ENCODE measurements at regions not wholly inside any gene's neighbourhood (a gene's known extent, or its start where the extent isn't known, plus 50 kb on each side); places are given as distances from the start of the nearest gene placed in this dataset.

DNA sequence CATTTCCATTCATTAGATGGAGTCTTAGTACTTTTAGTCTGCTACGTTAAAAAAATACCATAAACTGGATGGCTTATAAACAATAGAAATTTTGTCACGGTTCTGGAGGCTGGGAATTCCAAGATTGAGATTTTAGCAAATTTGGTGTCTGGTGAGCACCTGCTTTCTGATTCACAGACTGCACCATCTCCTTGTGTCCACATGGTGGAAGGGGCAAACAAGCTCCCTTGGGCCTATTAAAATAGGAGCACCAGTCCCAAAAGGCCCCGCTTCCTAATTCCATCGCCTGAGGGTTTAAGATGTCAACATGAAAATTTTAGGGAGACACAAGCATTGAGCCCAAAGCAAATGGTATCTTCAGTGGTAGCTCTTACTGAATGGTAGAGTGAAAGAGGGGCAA lies 120.5 kb upstream of the MAP9 start:
- no peak for DNase-seq (ENCODE audit: low spot score in 2 of 2)
- H3K4me1 ChIP-seq = no peaks in the 10 kb centered on the region
- no peaks in the 10 kb centered on the region for H3K9me3 ChIP-seq
- 91 to 94% methylated on average over 4 of the region's 4 CpGs for WGBS, 2 donors
- no peak for TF ChIP-seq POLR2A (IDR thresholded peaks at IDR 0.05)
- TF ChIP-seq EP300 (IDR thresholded peaks at IDR 0.05) = no peak
- TF ChIP-seq, protein P1, sequence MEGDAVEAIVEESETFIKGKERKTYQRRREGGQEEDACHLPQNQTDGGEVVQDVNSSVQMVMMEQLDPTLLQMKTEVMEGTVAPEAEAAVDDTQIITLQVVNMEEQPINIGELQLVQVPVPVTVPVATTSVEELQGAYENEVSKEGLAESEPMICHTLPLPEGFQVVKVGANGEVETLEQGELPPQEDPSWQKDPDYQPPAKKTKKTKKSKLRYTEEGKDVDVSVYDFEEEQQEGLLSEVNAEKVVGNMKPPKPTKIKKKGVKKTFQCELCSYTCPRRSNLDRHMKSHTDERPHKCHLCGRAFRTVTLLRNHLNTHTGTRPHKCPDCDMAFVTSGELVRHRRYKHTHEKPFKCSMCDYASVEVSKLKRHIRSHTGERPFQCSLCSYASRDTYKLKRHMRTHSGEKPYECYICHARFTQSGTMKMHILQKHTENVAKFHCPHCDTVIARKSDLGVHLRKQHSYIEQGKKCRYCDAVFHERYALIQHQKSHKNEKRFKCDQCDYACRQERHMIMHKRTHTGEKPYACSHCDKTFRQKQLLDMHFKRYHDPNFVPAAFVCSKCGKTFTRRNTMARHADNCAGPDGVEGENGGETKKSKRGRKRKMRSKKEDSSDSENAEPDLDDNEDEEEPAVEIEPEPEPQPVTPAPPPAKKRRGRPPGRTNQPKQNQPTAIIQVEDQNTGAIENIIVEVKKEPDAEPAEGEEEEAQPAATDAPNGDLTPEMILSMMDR (IDR thresholded peaks at IDR 0.05) = no peak
- H3K4me3 ChIP-seq = no peak overlapping the region
- no peak overlapping the region for H3K27ac ChIP-seq
- H3K36me3 ChIP-seq = no peaks in the 10 kb centered on the region
- no peaks in the 10 kb centered on the region for H3K27me3 ChIP-seq

DNA sequence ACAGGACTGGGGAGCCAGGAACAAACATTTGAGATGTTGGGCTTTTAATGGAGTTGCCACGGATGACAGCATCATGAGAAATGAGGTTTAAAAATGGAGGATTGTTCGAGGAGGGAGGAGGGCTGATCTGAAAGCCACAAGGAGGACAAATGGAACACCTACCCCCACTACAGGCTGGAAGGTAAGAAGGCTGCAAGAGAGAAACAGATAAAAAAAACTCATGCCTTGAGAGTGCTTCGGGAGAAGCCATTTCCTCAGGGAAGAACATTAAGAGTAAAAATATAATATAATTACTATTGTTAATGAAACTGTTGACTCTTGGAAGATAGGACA lies 119.5 kb upstream of the MAP9 start:
- no peaks in the 10 kb centered on the region for H3K27me3 ChIP-seq
- H3K4me3 ChIP-seq = no peak overlapping the region
- WGBS, 2 donors = 78 to 83% methylated on average over 3 of the region's 3 CpGs
- no peak for DNase-seq (ENCODE audit: low spot score in 2 of 2)
- H3K36me3 ChIP-seq = no peaks in the 10 kb centered on the region
- TF ChIP-seq, protein P1 (IDR thresholded peaks at IDR 0.05) = no peak
- TF ChIP-seq POLR2A (IDR thresholded peaks at IDR 0.05) (no peak), EP300 (IDR thresholded peaks at IDR 0.05) (no peak)
- H3K9me3 ChIP-seq = no peaks in the 10 kb centered on the region
- no peaks in the 10 kb centered on the region for H3K4me1 ChIP-seq
- no peak overlapping the region for H3K27ac ChIP-seq

DNA sequence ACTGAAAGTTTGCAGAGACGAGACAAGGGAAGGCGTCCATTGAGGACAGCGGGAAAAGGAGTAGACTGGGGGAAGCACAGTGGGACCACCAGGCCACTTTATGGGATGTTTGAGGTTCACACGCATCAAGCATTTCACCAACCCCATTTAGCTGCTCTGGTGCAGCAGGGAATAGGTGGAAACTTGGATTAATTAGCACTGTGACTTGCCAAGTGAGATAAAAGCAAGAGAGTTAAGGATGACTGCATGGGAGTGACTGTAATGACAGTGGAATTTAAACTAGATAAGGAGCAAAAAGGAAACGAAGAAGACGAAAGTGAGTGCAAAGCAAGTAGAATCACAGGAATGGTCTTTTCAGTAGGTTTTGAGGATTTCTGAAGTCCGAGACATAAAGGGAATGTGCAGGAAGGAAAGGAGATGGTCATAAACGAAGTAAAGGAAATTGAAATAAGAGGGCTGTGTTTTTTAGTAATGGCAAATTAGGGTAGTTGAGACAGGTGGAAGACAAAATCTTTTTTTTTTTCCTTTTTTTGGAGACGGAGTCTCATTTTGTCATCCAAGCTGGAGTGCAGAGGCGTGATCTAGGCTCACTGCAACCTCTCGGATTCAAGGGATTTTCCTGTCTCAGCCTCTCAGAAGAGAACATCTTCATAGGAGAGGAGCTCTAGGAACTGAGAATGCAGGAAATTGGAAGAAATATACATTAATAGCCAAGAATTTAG lies 119.0 kb upstream of the MAP9 start:
- no peaks in the 10 kb centered on the region for H3K4me1 ChIP-seq
- no peak overlapping the region for H3K4me3 ChIP-seq
- DNase-seq (ENCODE audit: low spot score in 2 of 2) = no peak
- 88 to 89% methylated on average over 11 of the region's 11 CpGs for WGBS, 2 donors
- no peaks in the 10 kb centered on the region for H3K36me3 ChIP-seq
- no peak overlapping the region for H3K27ac ChIP-seq
- H3K27me3 ChIP-seq = no peaks in the 10 kb centered on the region
- TF ChIP-seq EP300 (IDR thresholded peaks at IDR 0.05) = no peak
- no peak for TF ChIP-seq POLR2A (IDR thresholded peaks at IDR 0.05)
- TF ChIP-seq, protein P1 (IDR thresholded peaks at IDR 0.05) = no peak
- no peaks in the 10 kb centered on the region for H3K9me3 ChIP-seq

DNA sequence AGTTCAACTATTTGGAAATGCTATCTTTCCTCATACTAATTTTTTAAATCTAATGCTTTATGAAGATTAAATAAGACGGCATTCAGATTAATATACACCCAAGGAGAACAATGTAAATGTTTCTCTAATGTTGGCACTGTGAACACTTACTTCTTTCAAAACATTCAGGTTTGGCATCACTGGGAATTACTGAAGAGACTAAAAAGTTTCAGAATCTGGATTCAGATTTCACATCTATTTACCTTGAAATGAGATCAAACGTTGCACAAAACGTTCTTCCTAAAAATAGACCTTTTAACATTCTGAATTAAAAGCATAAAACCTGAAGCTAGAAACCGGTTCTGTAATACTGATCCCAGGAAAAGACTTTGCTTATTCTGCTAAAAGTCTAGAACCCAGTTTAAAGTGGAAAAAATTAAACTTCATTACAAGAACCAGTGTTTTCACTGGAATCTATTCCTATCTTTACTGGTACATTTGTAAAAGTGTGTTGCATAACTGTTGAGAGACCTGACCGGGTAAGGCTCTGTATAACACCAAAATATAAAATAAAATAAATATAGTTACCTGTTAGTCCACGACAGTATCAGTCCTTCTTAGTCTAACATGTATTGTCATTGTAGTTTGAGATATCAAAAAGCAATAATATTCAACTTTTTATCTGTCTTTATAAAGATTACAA lies 117.4 kb upstream of the MAP9 start:
- TF ChIP-seq, protein P1 (IDR thresholded peaks at IDR 0.05) = no peak
- TF ChIP-seq EP300 (IDR thresholded peaks at IDR 0.05) (no peak), POLR2A (IDR thresholded peaks at IDR 0.05) (no peak)
- Histone ChIP-seq H3K4me1 (no peaks in the 10 kb centered on the region), H3K27me3 (no peaks in the 10 kb centered on the region), H3K36me3 (no peaks in the 10 kb centered on the region), H3K27ac (no peak overlapping the region), H3K4me3 (no peak overlapping the region), H3K9me3 (no peaks in the 10 kb centered on the region)
- 77 to 80% methylated on average over 6 of the region's 6 CpGs for WGBS, 2 donors
- DNase-seq (ENCODE audit: low spot score in 2 of 2) = no peak

DNA sequence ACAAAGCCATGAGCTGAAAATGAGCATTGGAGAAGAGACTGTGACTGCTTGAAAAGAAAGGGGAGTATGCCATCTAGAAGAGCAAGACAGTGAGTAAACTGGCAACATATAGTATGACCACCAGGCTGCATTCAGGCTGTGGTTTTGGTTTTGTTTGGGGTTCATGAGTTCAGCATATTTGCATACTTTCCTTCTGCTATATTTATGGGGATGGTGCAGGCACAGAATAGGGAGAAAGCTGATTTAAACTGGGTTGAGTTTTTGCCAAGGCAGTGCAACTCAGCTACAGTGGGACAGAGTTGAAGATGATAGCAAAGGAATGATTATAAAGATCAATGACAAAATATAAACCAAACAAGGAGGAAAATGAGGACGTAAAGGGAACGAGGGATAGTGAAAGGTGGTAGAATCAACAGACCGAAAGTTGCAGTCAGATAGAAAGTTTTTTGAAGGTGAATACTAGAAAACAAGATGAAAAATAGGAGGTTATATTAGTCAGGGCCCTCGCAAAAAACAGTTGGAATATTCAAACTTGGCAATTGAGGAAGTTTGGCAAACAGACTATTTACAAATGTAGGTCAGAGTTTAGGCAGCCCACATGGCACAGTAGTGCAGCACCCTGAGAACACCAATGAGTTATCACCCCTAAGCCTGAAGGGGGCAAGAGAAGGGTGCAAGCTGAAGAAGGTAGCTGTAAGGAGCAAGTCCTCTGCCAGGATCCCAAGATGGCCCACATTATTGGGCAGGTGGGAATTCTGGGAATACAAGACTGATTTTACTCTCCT lies 114.8 kb upstream of the MAP9 start:
- Histone ChIP-seq H3K36me3 (no peaks in the 10 kb centered on the region), H3K4me1 (no peaks in the 10 kb centered on the region), H3K4me3 (no peak overlapping the region), H3K9me3 (no peaks in the 10 kb centered on the region), H3K27me3 (no peaks in the 10 kb centered on the region), H3K27ac (no peak overlapping the region)
- WGBS, 2 donors = 80% methylated on average over 4 of the region's 4 CpGs
- no peak for DNase-seq (ENCODE audit: low spot score in 2 of 2)
- TF ChIP-seq POLR2A (IDR thresholded peaks at IDR 0.05) = no peak
- TF ChIP-seq EP300 (IDR thresholded peaks at IDR 0.05) = no peak
- TF ChIP-seq, protein P1 (IDR thresholded peaks at IDR 0.05) = no peak
